T-helper 2 cell treated with Interferon-gamma antibody and Interleukin-4, amounts not matched to agents 5 μg/mL and 100 μg/mL, for 36 hours (primary cell): ENCODE measurements at regions not wholly inside any gene's neighbourhood (a gene's known extent, or its start where the extent isn't known, plus 50 kb on each side); places are given as distances from the start of the nearest gene placed in this dataset.

Experiments
- DNase-seq: peaks from one replicate; pipeline ENCODE4 v3.0.0; 2021; ENCODE audit warnings: low spot score
- H3K27ac Mint-ChIP-seq: one replicate; pipeline ENCODE4 v1.8.0; 2021; ENCODE audit warnings: mild to moderate bottlenecking, mixed read lengths
- H3K27me3 Mint-ChIP-seq: one replicate; pipeline ENCODE4 v1.8.0; 2021; ENCODE audit warnings: low read depth, mixed read lengths
- H3K36me3 Mint-ChIP-seq: one replicate; pipeline ENCODE4 v1.8.0; 2021; ENCODE audit warnings: low read depth, mixed read lengths
- H3K4me1 Mint-ChIP-seq: one replicate; pipeline ENCODE4 v1.8.0; 2021; ENCODE audit warnings: low read depth, mixed read lengths
- H3K4me3 Mint-ChIP-seq: one replicate; pipeline ENCODE4 v1.8.0; 2022; ENCODE audit warnings: mild to moderate bottlenecking, moderate library complexity, mixed read lengths
- H3K9me3 Mint-ChIP-seq: one replicate; pipeline ENCODE4 v1.8.0; 2021; ENCODE audit warnings: mixed read lengths

DNA sequence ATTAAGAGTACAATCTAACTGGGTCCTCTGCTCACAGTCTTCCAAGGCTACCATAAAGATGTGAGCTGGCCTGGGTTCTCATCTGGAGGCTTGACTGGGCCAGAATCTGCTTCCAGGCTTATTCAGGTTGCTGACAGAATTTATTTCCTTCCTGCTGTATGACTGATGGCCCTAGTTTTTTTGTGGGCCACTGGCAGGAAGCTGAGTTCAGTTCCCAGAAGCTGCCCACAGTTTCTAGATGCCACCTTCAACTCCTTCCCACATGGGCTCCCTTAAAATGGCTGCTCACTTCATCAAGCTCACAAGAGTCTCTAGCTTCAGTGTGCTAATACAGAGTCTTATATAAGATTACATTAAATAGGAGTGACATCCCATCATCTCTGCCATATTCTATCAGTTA is 121.7 kb upstream of the CAND1 start:
- no peaks in the 10 kb centered on the region for H3K27me3 Mint-ChIP-seq
- H3K4me3 Mint-ChIP-seq = no peak overlapping the region
- H3K4me1 Mint-ChIP-seq = no peaks in the 10 kb centered on the region
- no peak for DNase-seq
- no peaks in the 10 kb centered on the region for H3K36me3 Mint-ChIP-seq
- H3K9me3 Mint-ChIP-seq = no peaks in the 10 kb centered on the region
- no peak overlapping the region for H3K27ac Mint-ChIP-seq

DNA sequence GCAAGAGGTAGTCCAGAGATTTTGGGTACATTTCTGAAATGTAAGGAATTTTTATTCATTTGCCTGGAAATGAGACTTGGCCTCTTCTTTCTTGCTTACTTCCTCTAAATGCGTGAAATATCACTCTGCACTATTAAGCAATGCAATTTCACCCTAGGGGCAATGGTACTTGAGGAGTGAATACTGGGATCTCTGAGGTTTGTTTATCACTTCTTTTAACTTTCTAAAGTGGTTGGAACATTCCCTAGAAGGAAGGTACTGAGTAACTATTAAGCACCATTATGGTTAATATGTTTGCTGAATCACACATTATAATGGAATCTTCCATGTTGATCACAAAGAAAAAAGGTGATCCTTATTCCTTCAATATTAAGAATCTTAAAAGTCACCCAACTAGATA is 120.9 kb upstream of the CAND1 start:
- H3K27me3 Mint-ChIP-seq = no peaks in the 10 kb centered on the region
- no peaks in the 10 kb centered on the region for H3K4me1 Mint-ChIP-seq
- H3K36me3 Mint-ChIP-seq = no peaks in the 10 kb centered on the region
- no peak overlapping the region for H3K4me3 Mint-ChIP-seq
- no peak for DNase-seq
- no peak overlapping the region for H3K27ac Mint-ChIP-seq
- no peaks in the 10 kb centered on the region for H3K9me3 Mint-ChIP-seq

DNA sequence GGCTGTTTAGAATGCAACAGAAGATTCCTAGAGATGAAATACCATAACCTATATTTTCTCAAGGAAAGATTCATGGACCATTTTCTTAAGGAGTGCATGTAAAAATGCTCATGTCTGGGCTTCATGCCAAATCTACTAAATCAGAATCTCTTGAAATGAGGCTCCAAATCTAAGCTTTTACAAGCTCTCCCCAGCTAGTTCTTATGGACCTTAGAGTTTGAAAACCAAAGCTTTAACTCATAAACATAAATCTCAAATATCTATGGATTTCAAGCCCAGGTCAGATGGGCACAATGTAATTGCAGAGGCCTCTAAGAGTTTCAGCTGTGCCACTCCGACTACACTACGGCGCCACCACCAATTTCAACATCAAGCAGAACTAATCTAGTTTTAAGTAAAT is 117.3 kb upstream of the CAND1 start:
- Mint-ChIP-seq H3K9me3 (no peaks in the 10 kb centered on the region), H3K27ac (no peak overlapping the region), H3K4me3 (no peak overlapping the region), H3K36me3 (no peaks in the 10 kb centered on the region), H3K27me3 (peaks cover 4% of the 10 kb centered on the region), H3K4me1 (no peaks in the 10 kb centered on the region)
- DNase-seq = no peak

DNA sequence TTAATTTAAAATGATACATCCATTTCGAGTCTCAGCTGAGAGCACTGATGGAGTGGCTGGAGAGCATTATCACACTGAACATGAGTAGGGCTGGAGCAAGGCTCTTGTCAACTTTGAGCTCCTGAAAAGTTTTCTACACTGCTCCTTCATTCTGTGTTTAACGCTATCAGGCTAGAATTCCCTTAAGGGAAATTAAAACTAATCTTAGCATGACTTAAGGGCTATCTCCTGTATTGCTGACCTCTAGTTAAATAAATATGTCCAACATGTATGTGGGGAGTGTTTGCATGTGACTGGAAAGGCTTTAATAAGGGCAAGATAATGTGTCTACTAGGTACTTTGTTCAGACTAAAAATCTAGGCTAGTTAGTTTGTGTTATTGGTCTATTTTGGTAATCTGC is 116.7 kb upstream of the CAND1 start:
- Mint-ChIP-seq H3K27me3 (peaks cover 4% of the 10 kb centered on the region), H3K27ac (no peak overlapping the region), H3K36me3 (no peaks in the 10 kb centered on the region), H3K4me3 (no peak overlapping the region), H3K4me1 (no peaks in the 10 kb centered on the region), H3K9me3 (no peaks in the 10 kb centered on the region)
- DNase-seq = no peak

- Mint-ChIP-seq H3K27me3 (peaks cover 4% of the 10 kb centered on the region), H3K4me3 (no peak overlapping the region), H3K36me3 (no peaks in the 10 kb centered on the region), H3K9me3 (no peaks in the 10 kb centered on the region), H3K4me1 (no peaks in the 10 kb centered on the region), H3K27ac (no peak overlapping the region)
- no peak for DNase-seq
Measured at GRCh38 chr12:67154901-67155300, 114.3 kb upstream of the CAND1 start.

DNA sequence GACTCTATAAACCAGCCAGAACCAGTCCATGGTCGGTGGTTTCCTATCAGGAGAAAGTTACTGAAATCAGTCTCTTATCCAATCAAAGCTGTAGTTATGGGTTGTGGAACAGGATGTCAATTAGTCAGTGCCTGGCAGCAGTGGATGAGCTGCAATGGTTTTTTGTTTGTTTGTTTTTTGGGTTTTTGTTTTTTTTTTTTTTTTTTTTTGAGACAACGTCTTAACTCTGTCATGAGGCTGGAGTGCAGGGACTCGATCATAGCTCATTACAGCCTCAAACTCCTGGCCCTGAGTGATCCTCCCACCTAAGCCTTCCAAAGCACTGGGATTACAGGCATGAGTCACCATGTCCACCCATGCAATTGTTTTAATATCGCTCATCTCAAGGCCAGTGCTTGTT is 113.3 kb upstream of the CAND1 start:
- H3K27me3 Mint-ChIP-seq = peaks cover 8% of the 10 kb centered on the region
- no peak overlapping the region for H3K4me3 Mint-ChIP-seq
- no peaks in the 10 kb centered on the region for H3K9me3 Mint-ChIP-seq

DNA sequence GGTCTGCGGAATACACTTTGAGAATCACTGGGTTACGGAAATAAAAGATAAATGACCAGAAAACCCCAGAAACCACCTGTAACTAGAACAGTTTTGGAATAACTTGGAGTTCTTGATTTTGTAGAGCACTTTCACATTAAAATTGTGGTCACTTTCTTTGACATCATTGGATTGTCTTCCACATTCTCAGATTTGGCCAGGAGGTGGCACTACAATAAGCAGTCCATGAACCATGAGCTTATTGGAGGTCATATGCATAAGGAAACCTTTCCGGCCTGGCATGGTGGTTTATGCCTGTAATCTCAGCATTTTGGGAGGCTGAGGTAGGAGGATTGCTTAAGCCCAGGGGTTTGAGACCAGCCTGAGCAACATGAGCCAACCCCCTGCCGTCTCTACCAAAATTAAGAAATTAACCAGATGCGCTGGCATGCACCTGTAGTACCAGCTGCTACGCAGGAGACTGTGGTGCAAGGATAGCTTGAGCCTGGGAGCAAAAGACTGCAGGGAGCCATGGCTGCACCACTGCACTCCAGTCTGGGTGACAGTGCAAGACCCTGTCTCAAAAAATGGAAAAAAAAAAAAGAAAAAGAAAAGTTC is 107.7 kb upstream of the CAND1 start:
- DNase-seq = peak; percentile 14
- no peaks in the 10 kb centered on the region for H3K36me3 Mint-ChIP-seq
- H3K4me1 Mint-ChIP-seq = no peaks in the 10 kb centered on the region
- peaks cover 6% of the 10 kb centered on the region for H3K27me3 Mint-ChIP-seq
- no peak overlapping the region for H3K27ac Mint-ChIP-seq
- H3K4me3 Mint-ChIP-seq = no peak overlapping the region
- H3K9me3 Mint-ChIP-seq = no peaks in the 10 kb centered on the region

More for the DNA sequence above, 113.3 kb upstream of the CAND1 start:
- Mint-ChIP-seq H3K27ac (no peak overlapping the region), H3K36me3 (no peaks in the 10 kb centered on the region), H3K4me1 (no peaks in the 10 kb centered on the region)
- no peak for DNase-seq

GRCh38 chr12:67173258-67173657 is 95.9 kb upstream of the CAND1 start:
- peaks cover 8% of the 10 kb centered on the region for H3K27me3 Mint-ChIP-seq
- H3K4me3 Mint-ChIP-seq = no peak overlapping the region
- H3K9me3 Mint-ChIP-seq = no peaks in the 10 kb centered on the region
- no peak for DNase-seq
- H3K27ac Mint-ChIP-seq = no peak overlapping the region
- H3K4me1 Mint-ChIP-seq = no peaks in the 10 kb centered on the region
- no peaks in the 10 kb centered on the region for H3K36me3 Mint-ChIP-seq

DNA sequence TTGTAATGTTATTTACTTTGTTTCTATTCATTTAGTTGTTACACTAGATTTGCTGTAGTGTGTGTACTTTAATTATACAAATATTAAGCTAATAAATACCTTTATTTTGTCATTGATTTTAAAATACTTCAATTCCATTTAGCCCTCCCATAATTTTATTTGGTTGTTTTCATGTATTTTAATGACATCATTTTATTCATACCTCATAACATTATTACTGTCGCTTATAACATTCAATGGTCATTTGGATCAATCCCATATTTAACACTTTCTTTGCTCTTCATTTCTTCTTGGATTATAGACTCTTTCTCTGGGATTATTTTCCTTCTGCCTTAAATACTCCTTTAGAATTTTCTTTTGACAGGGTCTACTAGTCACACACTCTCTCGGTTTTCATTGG is 86.6 kb upstream of the CAND1 start:
- no peak for DNase-seq
- H3K4me3 Mint-ChIP-seq = no peak overlapping the region
- H3K27ac Mint-ChIP-seq = no peak overlapping the region
- H3K9me3 Mint-ChIP-seq = no peaks in the 10 kb centered on the region
- H3K27me3 Mint-ChIP-seq = peaks cover 5% of the 10 kb centered on the region
- H3K36me3 Mint-ChIP-seq = no peaks in the 10 kb centered on the region
- no peaks in the 10 kb centered on the region for H3K4me1 Mint-ChIP-seq

- Mint-ChIP-seq H3K9me3 (no peaks in the 10 kb centered on the region), H3K27me3 (no peaks in the 10 kb centered on the region), H3K36me3 (no peaks in the 10 kb centered on the region), H3K27ac (no peak overlapping the region), H3K4me1 (no peaks in the 10 kb centered on the region), H3K4me3 (no peak overlapping the region)
- DNase-seq = no peak
Measured at GRCh38 chr12:67193704-67194103, 75.5 kb upstream of the CAND1 start.

DNA sequence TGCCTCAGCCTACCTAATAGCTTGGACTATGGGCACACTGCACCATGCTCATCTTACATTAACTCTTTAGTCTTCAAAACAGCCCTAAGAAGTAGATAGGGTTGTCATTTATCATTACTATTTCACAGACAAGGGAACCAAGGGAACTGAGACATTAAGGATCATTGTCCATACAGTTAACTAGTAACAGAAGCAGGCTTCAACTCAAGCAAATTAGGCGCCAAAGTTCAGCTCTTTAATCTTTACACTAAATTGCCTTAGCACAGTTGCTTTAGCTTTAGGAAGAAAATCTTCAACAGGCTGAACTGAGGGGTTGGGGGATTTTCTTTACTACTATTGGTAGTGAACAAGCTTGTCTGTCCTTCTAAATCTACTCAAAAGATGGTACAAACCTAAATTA is 68.8 kb upstream of the CAND1 start:
- Mint-ChIP-seq H3K9me3 (no peaks in the 10 kb centered on the region), H3K4me1 (peaks cover 3% of the 10 kb centered on the region), H3K4me3 (no peak overlapping the region), H3K27ac (no peak overlapping the region), H3K36me3 (no peaks in the 10 kb centered on the region), H3K27me3 (peaks cover 2% of the 10 kb centered on the region)
- no peak for DNase-seq

GRCh38 chr12:67202011-67202677 is 67.0 kb upstream of the CAND1 start:
- Mint-ChIP-seq H3K27ac (no peak overlapping the region), H3K4me1 (peaks cover 3% of the 10 kb centered on the region), H3K27me3 (peaks cover 2% of the 10 kb centered on the region), H3K36me3 (no peaks in the 10 kb centered on the region), H3K9me3 (no peaks in the 10 kb centered on the region), H3K4me3 (no peak overlapping the region)
- DNase-seq = no peak

- Mint-ChIP-seq H3K27me3 (peaks cover 2% of the 10 kb centered on the region), H3K4me1 (peaks cover 3% of the 10 kb centered on the region), H3K9me3 (no peaks in the 10 kb centered on the region), H3K27ac (no peak overlapping the region), H3K4me3 (no peak overlapping the region), H3K36me3 (no peaks in the 10 kb centered on the region)
- no peak for DNase-seq
Measured at GRCh38 chr12:67202678-67203012, 66.5 kb upstream of the CAND1 start.

GRCh38 chr12:67208281-67209067 is 60.7 kb upstream of the CAND1 start:
- Mint-ChIP-seq H3K4me1 (no peaks in the 10 kb centered on the region), H3K36me3 (no peaks in the 10 kb centered on the region), H3K9me3 (no peaks in the 10 kb centered on the region), H3K4me3 (no peak overlapping the region), H3K27me3 (peaks cover 7% of the 10 kb centered on the region), H3K27ac (no peak overlapping the region)
- no peak for DNase-seq
